Naive thymus-derived CD8-positive, alpha-beta T cell (primary cell): ENCODE measurements at regions not wholly inside any gene's neighbourhood (a gene's known extent, or its start where the extent isn't known, plus 50 kb on each side); places are given as distances from the start of the nearest gene placed in this dataset.

Experiments used
- ATAC-seq, 2 donors: fragments of 150-1000 bp; cut with Tn5 transposase in 1 of 2; sonication (Bioruptor Pico), chemical (Tn5 transposase) in 1 of 2; 1 replicate in 1 of 2; 2 replicates in 1 of 2; pipeline ENCODE4 v1.10.0; 2021; ENCODE audit warnings: mild to moderate bottlenecking in 2 of 2, moderate library complexity in 2 of 2
- POLR2A ChIA-PET: fragments of 350-600 bp; sonication (Branson Sonifier 250); formaldehyde crosslinking; loops from one replicate; lab custom pipeline; 2021; ENCODE audit warnings: antibody characterized with exemption; lab: Charles Lee
- DNase-seq, 10 donors: peaks; one replicate each; pipeline versions ENCODE4 v3.0.0 to v3.0.0-alpha.2; 2020 to 2022
- H3K27ac Mint-ChIP-seq, 10 donors: one replicate each; pipeline ENCODE4 v1.8.0; 2020 to 2022; ENCODE audit warnings: mild to moderate bottlenecking in 10 of 10, mixed read lengths in 10 of 10, moderate library complexity in 4 of 10, inconsistent platforms in 1 of 10
- H3K27me3 Mint-ChIP-seq, 5 donors: one replicate each; pipeline ENCODE4 v1.8.0; 2021 to 2022; ENCODE audit warnings: mixed read lengths in 5 of 5
- H3K36me3 Mint-ChIP-seq, 3 donors: one replicate each; pipeline ENCODE4 v1.8.0; 2020 to 2022; ENCODE audit warnings: mixed read lengths in 3 of 3, mild to moderate bottlenecking in 2 of 3, inconsistent platforms in 1 of 3
- H3K4me1 Mint-ChIP-seq, 4 donors: one replicate each; pipeline ENCODE4 v1.8.0; 2021 to 2022; ENCODE audit warnings: mixed read lengths in 4 of 4
- H3K4me3 Mint-ChIP-seq, 10 donors: one replicate each; pipeline ENCODE4 v1.8.0; 2020 to 2022; ENCODE audit warnings: mild to moderate bottlenecking in 10 of 10, mixed read lengths in 10 of 10, moderate library complexity in 6 of 10, inconsistent platforms in 1 of 10
- H3K9me3 Mint-ChIP-seq, 9 donors: one replicate each; pipeline ENCODE4 v1.8.0; 2020 to 2022; ENCODE audit warnings: mixed read lengths in 9 of 9, mild to moderate bottlenecking in 3 of 9, inconsistent platforms in 1 of 9, moderate library complexity in 1 of 9

GRCh38 chr5:142438573-142438972 lies 113.8 kb upstream of the SPRY4 start:
- no peak overlapping the region for H3K27ac Mint-ChIP-seq
- DNase-seq (no peak), ATAC-seq (no peak)
- H3K4me3 Mint-ChIP-seq: no peak overlapping the region
- H3K27me3 Mint-ChIP-seq: peaks cover 0 to 14% (median 12%) of the 10 kb centered on the region in 5 donors
- POLR2A ChIA-PET: interaction anchor here (0.8 kb wide), 1 partner anchor 18 kb away, joined by 3 read pairs; no protein-coding TSS in a partner anchor
- H3K9me3 Mint-ChIP-seq: no peaks in the 10 kb centered on the region
- H3K36me3 Mint-ChIP-seq: no peaks in the 10 kb centered on the region
- peaks cover 14 to 29% (median 17%) of the 10 kb centered on the region in 4 donors for H3K4me1 Mint-ChIP-seq

GRCh38 chr5:142437563-142437962 lies 112.7 kb upstream of the SPRY4 start:
- Mint-ChIP-seq H3K36me3 (no peaks in the 10 kb centered on the region), H3K9me3 (no peaks in the 10 kb centered on the region), H3K27me3 (peaks cover 0 to 14% (median 10%) of the 10 kb centered on the region in 5 donors), H3K27ac (no peak overlapping the region), H3K4me3 (no peak overlapping the region), H3K4me1 (peaks cover 22 to 39% (median 27%) of the 10 kb centered on the region in 4 donors)
- POLR2A ChIA-PET: no interaction called here
- DNase-seq (no peak), ATAC-seq (no peak)

GRCh38 chr5:142435410-142436115 lies 110.7 kb upstream of the SPRY4 start:
- H3K27ac Mint-ChIP-seq: no peak overlapping the region
- ATAC-seq (no peak), DNase-seq (no peak)
- H3K4me1 Mint-ChIP-seq: peaks cover 22 to 41% (median 29%) of the 10 kb centered on the region in 4 donors
- H3K27me3 Mint-ChIP-seq: peaks cover 0 to 9% (median 3%) of the 10 kb centered on the region in 5 donors
- H3K4me3 Mint-ChIP-seq: no peak overlapping the region
- POLR2A ChIA-PET: no interaction called here
- no peaks in the 10 kb centered on the region for H3K36me3 Mint-ChIP-seq
- no peaks in the 10 kb centered on the region for H3K9me3 Mint-ChIP-seq

- no peaks in the 10 kb centered on the region for H3K9me3 Mint-ChIP-seq
- no peak for DNase-seq
- POLR2A ChIA-PET: no interaction called here
These were observed 109.4 kb upstream of the SPRY4 start for GRCh38 chr5:142434322-142434612.

GRCh38 chr5:142433526-142434321 lies 108.9 kb upstream of the SPRY4 start:
- no peaks in the 10 kb centered on the region for H3K36me3 Mint-ChIP-seq
- H3K27me3 Mint-ChIP-seq: peaks cover 0 to 4% (median 0%) of the 10 kb centered on the region in 5 donors
- ATAC-seq (no peak), DNase-seq (no peak)
- POLR2A ChIA-PET: interaction anchor here (1.8 kb wide), 1 partner anchor 76 kb away, joined by 5 read pairs; no protein-coding TSS in a partner anchor
- peak overlapping the region in 7 of 10 donors; percentile 47 to 78 (median 71) for H3K4me3 Mint-ChIP-seq
- peaks cover 20 to 39% (median 29%) of the 10 kb centered on the region in 4 donors for H3K4me1 Mint-ChIP-seq
- peak overlapping the region in 4 of 10 donors; percentile 13 to 82 (median 80) for H3K27ac Mint-ChIP-seq
- no peaks in the 10 kb centered on the region for H3K9me3 Mint-ChIP-seq

More at GRCh38 chr5:142434322-142434612, 109.4 kb upstream of the SPRY4 start:
- Mint-ChIP-seq H3K4me3 (no peak overlapping the region), H3K4me1 (peaks cover 22 to 42% (median 29%) of the 10 kb centered on the region in 4 donors), H3K36me3 (no peaks in the 10 kb centered on the region), H3K27ac (no peak overlapping the region), H3K27me3 (peaks cover 0 to 9% (median 0%) of the 10 kb centered on the region in 5 donors)
- ATAC-seq: no peak

GRCh38 chr5:142432961-142433360 lies 108.1 kb upstream of the SPRY4 start:
- peak overlapping the region in 8 of 10 donors; percentile 49 to 89 (median 74) for H3K27ac Mint-ChIP-seq
- ATAC-seq (peak; percentile 84 to 94), DNase-seq (peak in 6 of 10 donors; percentile 4 to 57 (median 44))
- H3K36me3 Mint-ChIP-seq: no peaks in the 10 kb centered on the region
- H3K9me3 Mint-ChIP-seq: no peaks in the 10 kb centered on the region
- H3K4me3 Mint-ChIP-seq: peak overlapping the region in 9 of 10 donors; percentile 47 to 78 (median 70)
- H3K27me3 Mint-ChIP-seq: no peaks in the 10 kb centered on the region
- H3K4me1 Mint-ChIP-seq: peaks cover 20 to 34% (median 29%) of the 10 kb centered on the region in 4 donors
- POLR2A ChIA-PET: interaction anchor here (0.6 to 1.8 kb wide), 3 partner anchors 75 to 461 kb away, joined by 3 to 5 read pairs (median 3); no protein-coding TSS in a partner anchor

- peak overlapping the region in 9 of 10 donors; percentile 40 to 78 (median 70) for H3K4me3 Mint-ChIP-seq
- POLR2A ChIA-PET: interaction anchor here (0.6 to 1.8 kb wide), 3 partner anchors 75 to 462 kb away, joined by 3 to 5 read pairs (median 3); no protein-coding TSS in a partner anchor
- DNase-seq (peak in 8 of 10 donors; percentile 2 to 42 (median 15)), ATAC-seq (peak; percentile 65 to 80)
- no peaks in the 10 kb centered on the region for H3K27me3 Mint-ChIP-seq
- H3K27ac Mint-ChIP-seq: peak overlapping the region in 8 of 10 donors; percentile 30 to 82 (median 67)
- peaks cover 20 to 36% (median 29%) of the 10 kb centered on the region in 4 donors for H3K4me1 Mint-ChIP-seq
- no peaks in the 10 kb centered on the region for H3K36me3 Mint-ChIP-seq
- no peaks in the 10 kb centered on the region for H3K9me3 Mint-ChIP-seq
These were observed 107.6 kb upstream of the SPRY4 start for GRCh38 chr5:142432369-142432863.

GRCh38 chr5:142428773-142429473 lies 104.1 kb upstream of the SPRY4 start:
- DNase-seq (no peak), ATAC-seq (no peak)
- H3K9me3 Mint-ChIP-seq: peaks cover 0 to 14% (median 3%) of the 10 kb centered on the region in 9 donors
- POLR2A ChIA-PET: no interaction called here
- peaks cover 0 to 12% (median 2%) of the 10 kb centered on the region in 3 donors for H3K36me3 Mint-ChIP-seq
- H3K4me3 Mint-ChIP-seq: no peak overlapping the region
- no peak overlapping the region for H3K27ac Mint-ChIP-seq
- no peaks in the 10 kb centered on the region for H3K27me3 Mint-ChIP-seq
- peaks cover 24 to 53% (median 46%) of the 10 kb centered on the region in 4 donors for H3K4me1 Mint-ChIP-seq

GRCh38 chr5:142428036-142428772 lies 103.4 kb upstream of the SPRY4 start:
- Mint-ChIP-seq H3K4me3 (no peak overlapping the region), H3K27me3 (no peaks in the 10 kb centered on the region), H3K36me3 (peaks cover 0 to 12% (median 2%) of the 10 kb centered on the region in 3 donors), H3K9me3 (peaks cover 0 to 14% (median 3%) of the 10 kb centered on the region in 9 donors), H3K27ac (no peak overlapping the region), H3K4me1 (peaks cover 20 to 46% (median 40%) of the 10 kb centered on the region in 4 donors)
- POLR2A ChIA-PET: no interaction called here
- ATAC-seq: no peak
- no peak for DNase-seq

GRCh38 chr5:142427529-142427928 lies 102.7 kb upstream of the SPRY4 start:
- no peak overlapping the region for H3K4me3 Mint-ChIP-seq
- ATAC-seq (no peak), DNase-seq (no peak)
- H3K27ac Mint-ChIP-seq: no peak overlapping the region
- H3K9me3 Mint-ChIP-seq: peaks cover 0 to 14% (median 3%) of the 10 kb centered on the region in 9 donors
- peaks cover 0 to 12% (median 2%) of the 10 kb centered on the region in 3 donors for H3K36me3 Mint-ChIP-seq
- H3K4me1 Mint-ChIP-seq: peaks cover 14 to 43% (median 33%) of the 10 kb centered on the region in 4 donors
- POLR2A ChIA-PET: no interaction called here
- no peaks in the 10 kb centered on the region for H3K27me3 Mint-ChIP-seq

- Mint-ChIP-seq H3K27me3 (no peaks in the 10 kb centered on the region), H3K36me3 (peaks cover 0 to 12% (median 2%) of the 10 kb centered on the region in 3 donors)
These were observed 102.2 kb upstream of the SPRY4 start for GRCh38 chr5:142427015-142427364.

More at GRCh38 chr5:142427015-142427364, 102.2 kb upstream of the SPRY4 start:
- DNase-seq (no peak), ATAC-seq (no peak)
- Mint-ChIP-seq H3K9me3 (peaks cover 0 to 14% (median 3%) of the 10 kb centered on the region in 9 donors), H3K4me1 (peaks cover 9 to 41% (median 28%) of the 10 kb centered on the region in 4 donors), H3K27ac (peak overlapping the region in 1 of 10 donors; percentile 43), H3K4me3 (peak overlapping the region in 2 of 10 donors; percentile 17 to 23)
- POLR2A ChIA-PET: no interaction called here
